ENCODE measurements at regions not wholly inside any gene's neighbourhood (a gene's known extent, or its start where the extent isn't known, plus 50 kb on each side); places are given as distances from the start of the nearest gene placed in this dataset.
"Not testable (repeated sequence)": the region's sequence is repeated elsewhere in the genome, so short reads cannot be mapped to it uniquely, and the experiment has no call there.

GRCh38 chr2:209018633-209019032 is 405.2 kb upstream of the MAP2 start:
- not testable (repeated sequence) for TF ChIP-seq CTCF (IDR thresholded peaks at IDR 0.05); ZFX (IDR thresholded peaks at IDR 0.05; ENCODE audit: borderline replicate concordance)

Data from 22Rv1 (cell line).